DMS 273 (cell line): ENCODE measurements at regions not wholly inside any gene's neighbourhood (a gene's known extent, or its start where the extent isn't known, plus 50 kb on each side); places are given as distances from the start of the nearest gene placed in this dataset.
"Not testable (repeated sequence)": the region's sequence is repeated elsewhere in the genome, so short reads cannot be mapped to it uniquely, and the experiment has no call there.

ENCODE experiments used
- DNase-seq: peaks from one replicate; lab custom pipeline; 2025; ENCODE audit not compliant: unreplicated experiment; lab: John Stamatoyannopoulos, UW

DNA sequence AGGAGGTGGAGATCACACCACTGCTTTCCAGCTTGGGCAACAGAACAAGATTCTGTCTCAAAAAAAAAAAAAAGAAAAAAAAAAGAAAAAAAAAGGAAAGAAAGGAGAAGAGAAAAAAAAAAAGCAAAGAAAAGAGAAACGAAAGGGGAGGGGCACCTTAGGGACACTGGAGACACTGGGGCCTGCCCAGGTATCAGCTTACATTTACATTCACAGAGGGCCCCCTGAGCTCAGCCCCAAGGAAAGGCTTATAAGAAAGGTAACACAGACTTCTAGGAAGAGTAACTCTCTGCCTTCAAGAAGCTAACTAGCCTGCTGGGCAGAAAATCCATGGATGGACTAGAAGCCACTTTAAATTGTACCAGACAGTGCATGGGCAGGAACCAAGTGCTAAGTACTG is 108.8 kb downstream of the NPY start:
- no peak for DNase-seq

DNA sequence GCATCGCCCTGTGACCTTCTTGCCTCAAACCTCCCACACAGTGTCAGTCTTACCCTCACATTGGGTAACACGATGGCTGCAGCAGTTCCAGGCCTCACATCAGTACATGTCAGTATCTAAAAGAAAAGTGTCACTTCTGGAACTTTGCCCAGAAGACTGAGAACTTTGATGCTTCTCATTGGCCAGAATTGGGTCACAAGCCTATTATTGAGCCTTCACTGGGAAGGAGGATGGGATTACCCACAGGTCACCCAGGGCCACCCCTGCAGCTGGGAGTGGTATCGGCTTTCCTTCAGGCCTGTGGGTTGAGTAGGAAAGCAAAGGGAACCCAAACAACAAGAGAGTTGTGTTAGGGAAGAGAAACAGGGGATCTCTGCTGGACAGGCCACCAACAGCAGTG is 111.5 kb downstream of the NPY start:
- DNase-seq: peak; percentile 77

DNA sequence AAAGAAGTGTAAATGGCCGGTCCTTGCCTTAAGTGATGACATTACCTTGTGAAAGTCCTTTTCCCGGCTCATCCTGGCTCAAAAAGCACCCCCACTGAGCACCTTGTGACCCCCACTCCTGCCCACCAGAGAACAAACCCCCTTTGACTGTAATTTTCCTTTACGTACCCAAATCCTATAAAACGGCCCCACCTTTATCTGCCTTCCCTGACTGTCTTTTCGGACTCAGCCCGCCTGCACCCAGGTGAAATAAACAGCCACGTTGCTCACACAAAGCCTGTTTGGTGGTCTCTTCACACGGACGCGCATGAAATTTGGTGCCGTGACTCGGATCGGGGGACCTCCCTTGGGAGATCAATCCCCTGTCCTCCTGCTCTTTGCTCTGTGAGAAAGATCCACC is 112.4 kb downstream of the NPY start:
- not testable (repeated sequence) for DNase-seq

DNA sequence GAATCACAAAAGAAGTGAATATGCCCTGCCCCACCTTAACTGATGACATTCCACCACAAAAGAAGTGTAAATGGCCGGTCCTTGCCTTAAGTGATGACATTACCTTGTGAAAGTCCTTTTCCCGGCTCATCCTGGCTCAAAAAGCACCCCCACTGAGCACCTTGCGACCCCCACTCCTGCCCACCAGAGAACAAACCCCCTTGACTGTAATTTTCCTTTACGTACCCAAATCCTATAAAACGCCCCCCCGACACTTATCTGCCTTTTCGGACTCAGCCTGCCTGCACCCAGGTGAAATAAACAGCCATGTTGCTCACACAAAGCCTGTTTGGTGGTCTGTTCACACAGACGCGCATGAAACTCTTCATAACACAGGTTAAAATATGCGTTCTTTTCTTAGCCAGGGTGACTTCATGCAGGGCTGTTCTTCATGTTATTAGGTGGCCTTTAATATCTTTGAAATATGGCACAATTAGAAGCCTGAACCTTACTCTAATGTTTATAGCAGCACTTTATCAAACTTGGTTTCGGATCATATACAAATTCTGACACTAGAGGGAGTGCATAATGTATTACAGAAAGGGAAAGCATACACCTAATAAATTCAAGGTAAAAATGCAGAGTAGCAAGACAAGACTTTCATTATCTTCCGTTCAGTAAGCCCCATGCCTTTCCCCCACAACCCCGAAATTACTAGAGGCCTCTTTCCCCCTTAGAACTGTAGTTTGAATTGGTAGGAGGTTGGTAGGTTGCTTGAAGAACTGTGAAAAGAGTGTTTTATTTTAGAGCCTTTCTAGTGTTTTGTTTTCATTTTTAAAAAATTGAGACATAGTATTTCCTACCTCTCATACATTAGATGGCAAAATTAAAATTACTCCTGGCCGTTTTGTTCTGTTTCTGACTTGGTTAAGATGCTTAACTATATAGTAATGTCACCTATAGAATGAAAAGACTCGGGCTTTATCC is 117.9 kb downstream of the NPY start:
- DNase-seq: peak; percentile 77

DNA sequence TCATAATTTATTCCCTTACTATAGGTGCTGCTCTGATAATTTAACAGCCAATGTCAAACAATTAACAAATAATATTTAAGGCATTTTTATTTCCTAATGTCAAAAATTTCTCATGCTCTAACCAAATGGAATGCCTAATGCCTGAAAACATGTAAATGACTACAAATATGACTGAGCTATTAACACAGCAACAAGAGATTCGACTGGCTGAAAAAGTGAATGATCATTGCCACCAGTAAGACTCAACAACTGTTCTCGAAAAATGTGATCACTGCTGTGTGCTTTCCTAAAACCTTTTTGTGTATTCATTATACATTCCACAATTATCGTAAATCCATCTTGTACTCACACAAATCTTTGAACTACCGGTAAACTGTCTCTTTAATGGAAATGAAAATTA is 118.7 kb downstream of the NPY start:
- DNase-seq: no peak

DNA sequence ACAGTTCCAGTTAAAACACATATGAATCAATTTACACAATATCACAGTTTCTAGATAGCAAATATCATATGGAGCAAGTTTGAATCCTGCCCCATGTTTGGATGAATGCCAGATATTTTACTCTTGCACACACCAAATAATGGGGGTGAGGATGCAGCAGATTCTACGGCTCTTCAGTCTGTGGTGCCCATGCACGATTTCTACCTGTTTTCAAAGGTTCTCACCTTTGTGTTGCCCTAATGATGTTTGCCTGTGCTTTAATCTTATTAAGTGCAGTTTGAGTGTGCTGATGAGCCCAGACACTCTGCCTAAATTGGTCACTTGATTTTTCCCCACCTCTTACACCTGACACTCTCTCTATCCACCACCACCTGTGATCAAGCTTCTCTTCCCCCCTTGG is 119.6 kb downstream of the NPY start:
- DNase-seq: no peak

DNA sequence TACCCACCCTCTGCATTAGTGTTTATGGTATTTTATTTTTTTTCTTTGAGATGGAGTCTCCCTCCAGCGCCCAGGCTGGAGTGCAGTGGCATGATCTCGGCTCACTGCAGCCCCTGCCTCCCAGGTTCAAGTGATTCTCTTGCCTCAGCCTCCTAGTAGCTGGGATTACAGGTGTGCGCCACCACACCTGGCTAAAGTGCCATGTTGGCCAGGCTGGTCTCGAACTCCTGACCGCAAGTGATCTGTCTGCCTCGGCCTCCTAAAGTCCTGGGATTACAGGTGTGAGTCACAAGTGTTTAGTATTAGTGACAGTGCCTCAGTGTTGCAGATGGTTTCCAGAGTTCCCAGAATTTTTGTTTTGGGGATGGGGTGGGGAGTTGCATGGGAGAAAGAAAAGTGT is 120.3 kb downstream of the NPY start:
- no peak for DNase-seq

DNA sequence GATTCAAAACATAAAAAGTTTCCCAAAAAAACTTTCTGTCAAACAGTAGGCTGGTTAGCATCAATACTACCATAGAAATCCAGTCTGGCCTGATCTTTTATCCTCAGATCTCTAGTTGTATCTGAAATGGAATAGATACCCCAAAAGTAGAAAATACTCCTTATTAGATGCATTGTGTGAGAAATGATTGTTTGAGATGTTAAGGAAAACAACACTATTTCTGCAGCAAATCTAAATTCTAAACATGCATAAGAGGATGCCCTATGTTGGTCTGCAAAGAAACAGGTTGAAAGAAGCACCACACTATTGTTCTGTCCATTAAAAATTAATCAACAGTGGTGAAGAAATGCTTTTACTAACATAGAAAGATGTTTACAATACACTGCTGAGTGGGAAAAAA is 121.0 kb downstream of the NPY start:
- no peak for DNase-seq

DNA sequence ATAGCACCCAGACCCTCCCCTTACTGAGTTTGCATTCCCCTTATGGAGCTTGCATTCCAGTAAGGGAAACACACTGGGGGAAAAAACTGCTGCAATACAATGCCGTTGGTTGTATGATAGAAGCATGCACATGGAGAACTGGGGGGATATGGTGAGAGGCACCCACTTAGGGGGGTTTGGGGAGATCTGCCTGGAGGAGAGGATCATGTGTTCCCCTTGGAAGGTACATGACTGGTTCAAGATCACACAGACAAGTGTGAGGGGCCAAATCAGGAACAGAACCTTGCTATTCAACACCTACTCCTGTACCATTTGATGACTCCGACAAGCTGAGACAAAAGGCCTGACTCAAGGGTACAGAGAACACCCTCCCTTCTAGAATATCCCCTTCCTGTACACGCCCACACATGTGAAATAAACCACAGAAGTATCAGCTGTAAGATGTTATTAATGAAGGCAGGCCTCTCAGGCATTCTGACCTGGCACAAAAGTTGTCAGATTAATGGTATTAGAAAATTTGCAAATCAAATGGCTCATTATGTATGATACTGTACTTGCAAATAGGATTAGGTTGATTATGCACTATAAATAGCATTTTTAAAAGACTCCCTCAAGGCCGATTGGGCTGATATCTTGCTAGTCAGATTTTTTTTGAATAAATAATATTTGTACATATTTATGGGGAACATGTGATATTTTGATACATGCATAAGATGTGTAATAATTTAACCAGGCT is 122.2 kb downstream of the NPY start:
- DNase-seq: no peak

DNA sequence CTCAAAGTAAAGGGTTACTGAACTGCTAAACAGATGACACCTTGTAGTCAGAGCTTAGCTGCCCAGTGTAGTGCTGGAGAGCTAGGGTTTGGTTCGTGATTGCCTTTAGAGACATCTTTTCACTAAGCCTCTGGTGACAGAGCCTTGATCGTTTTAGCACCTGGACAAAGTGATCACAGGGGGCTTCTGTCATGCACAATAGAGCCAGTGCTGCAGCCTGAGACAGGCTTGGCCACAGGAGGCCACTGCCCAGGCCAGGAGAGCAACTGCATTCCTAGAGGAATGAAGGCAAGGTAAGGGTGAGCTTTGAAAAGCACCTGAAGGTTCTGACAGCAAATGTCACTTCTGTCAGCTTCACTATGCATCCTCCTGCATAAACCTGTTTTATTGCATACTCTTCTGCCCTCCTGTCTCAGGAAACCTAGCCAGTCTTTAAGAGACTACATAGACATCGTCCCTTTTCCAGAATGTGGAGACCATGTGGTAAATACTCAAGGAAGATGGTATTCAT is 122.9 kb downstream of the NPY start:
- no peak for DNase-seq

DNA sequence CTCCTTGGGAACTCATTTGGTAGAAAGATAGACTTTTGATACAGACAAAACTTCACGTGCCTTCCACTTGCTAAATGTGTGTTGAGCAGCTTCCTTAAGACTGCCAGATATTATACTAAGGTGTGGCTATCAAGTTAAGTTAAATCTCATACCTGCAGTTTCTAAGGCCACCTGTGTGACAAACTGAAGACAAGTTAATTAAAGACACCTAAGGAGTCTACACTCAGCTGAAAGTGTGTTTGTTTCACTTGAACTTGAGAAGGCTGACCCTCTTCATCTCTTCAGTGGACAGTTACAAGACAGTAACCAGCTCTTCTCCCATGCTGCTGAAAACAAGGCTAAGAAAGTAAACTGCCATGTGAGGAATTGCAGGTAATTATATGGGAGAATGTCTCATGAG is 124.0 kb downstream of the NPY start:
- no peak for DNase-seq

DNA sequence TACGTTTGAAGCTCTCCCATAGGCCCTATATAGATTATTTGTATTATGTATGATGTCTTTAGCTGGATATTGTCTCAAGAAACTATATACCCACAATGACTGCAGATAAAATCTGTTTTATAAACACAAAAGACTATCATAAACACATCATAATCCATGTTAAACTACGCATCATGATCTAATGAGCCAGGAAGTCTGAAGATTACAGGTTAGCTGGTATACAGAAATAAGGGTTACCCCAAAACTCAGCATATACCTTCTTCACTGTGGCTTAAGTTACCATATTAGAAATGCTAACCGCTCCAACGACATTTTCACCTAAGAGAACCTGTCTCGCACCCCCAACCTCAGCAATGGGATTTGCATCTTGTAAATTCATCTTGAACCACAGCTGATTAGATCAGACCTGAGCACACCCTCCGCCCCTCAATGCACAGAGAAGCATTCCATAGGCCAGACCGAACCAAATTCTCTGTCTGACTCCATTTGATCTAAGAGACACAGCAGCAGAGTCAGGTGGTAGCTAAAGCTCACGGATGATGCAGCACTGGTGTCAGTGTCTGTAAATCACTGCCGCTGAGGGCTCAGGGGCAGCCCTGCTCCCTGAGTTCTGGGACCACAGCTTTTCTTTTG is 124.9 kb downstream of the NPY start:
- no peak for DNase-seq

DNA sequence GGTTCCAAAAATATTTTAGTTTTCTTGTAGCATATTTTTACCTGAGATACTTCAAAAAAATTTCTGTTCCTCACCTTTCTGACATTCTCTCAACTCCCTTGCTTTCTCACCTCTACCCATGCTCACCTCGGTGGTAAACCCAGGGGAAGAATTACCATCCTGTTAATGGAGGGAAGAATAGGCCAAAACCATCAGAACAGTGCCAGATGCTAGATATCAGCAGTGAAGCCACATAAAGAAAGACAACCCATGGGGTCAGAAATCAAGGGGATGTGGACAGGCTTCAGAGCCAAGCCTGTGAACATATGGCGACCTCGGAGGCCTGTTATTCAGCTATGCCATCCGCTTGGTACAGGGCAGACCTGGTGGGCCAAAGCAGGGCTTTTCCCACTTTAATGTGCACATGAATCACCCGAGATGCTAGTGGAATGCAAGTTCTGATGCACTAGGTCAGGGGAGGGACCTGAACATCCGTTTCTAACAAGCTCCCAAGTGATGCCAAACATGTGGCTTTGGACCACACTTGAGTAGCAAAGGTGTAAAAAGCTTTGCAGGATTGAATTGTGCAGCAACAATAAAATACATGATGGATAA is 125.5 kb downstream of the NPY start:
- no peak for DNase-seq

DNA sequence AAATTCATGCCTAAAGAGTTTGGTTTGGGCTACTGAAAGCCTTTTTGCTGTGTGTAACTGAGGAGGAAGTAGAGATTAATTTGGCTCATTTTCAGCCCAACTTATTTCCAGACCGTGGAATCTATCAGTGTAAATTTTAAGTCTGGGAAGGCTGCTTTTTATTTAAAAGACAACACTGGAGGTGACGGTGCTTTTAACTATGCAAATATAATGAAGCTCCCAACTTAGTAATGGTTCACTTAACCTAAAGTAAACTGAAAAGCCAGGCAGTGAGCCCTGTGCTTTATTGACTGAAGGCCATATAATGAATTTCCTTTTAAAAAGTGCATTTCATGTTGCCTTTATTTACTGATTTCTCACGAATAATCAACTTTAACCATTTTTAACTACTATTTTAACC is 127.2 kb downstream of the NPY start:
- DNase-seq: no peak

DNA sequence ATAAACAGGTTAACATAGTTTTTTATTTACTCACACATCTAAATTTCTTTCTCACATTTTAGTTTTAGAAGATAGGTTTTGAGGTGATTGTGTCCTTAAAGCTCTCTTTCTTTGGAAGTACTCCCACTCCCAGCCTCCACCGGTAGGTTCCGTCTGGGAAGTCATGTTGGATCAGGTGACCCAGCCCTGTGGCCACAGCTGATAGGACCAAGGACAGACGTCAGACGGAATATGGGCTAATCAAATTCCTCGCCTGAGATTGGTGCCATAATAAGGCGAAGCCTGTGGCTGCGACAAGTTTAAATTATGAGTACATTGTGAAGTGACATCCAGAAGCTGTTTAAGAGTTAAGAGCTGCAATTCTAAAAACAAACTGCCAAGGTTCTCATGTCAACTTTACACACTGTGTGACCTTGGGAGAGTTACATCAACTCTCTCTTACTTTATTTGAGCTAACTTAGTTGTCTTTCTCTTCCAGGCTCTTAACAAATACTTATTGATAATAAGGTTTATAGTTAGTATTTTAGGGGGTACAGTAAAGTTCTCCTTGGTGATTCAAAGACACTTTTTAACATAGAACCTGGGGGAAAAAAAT is 133.6 kb downstream of the NPY start:
- no peak for DNase-seq

DNA sequence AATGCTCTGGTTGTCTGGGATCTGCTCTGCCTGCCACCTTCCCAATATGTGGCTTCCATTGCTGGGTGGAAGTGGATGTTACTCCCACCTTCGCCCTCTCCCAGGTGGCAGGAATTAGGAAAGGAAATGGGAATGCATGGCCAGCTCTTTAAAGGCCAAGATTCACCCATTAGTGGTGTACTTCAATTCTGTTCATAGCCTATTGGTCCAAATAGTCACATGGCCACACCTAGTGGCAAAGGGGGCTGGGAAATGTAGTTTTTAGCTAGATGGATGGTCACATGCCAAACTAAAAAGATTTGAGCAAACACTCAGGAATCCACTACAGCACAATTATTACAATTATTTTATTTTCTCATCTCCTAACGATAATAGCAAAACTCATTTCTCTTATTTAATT is 135.1 kb downstream of the NPY start:
- DNase-seq: peak; percentile 55

DNA sequence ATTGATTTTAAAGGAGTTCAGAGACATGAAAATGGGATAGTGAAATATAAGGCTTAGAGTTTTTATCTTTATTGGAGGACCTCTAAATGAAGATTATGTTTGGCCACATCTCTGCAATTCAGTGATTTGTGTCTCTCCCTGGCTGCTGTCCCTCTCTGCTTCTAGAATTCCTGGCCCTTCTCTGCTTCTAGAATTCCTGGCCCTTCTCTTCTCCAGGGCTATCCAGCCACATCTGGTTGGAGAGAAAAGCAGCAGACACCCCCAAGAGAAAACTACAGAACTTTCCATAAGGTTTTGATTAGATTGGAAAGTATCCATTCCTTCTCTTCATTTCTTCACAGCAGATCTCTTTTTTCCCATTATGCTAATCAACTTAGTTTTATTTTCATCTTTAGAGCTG is 135.5 kb downstream of the NPY start:
- no peak for DNase-seq

DNA sequence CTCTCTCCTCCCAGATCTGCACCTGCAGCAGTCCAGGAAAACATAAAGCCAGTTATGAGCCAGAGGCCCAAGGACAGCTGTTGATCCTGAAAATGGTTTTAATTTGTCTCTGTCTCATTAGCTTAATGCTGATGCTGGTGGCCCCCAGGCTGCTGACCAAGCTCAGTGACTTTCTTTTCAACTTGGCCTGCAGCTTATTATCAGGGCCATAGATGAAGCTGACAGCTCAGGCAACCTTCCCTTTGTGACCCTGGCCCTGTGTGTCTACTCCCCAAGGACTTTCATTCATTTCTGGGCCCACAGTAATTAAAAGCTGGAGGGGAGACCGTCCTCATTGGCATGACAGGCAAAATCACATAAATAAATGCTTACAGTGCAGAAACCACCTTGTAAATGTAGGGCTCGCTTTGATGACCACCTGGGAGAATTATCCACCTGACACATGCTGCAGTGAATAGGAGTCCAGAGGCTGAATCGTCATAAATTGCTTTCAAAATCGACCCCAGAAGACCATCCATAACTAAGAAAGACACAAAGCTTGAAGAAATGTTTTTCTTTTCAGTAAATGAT is 138.5 kb downstream of the NPY start:
- no peak for DNase-seq

DNA sequence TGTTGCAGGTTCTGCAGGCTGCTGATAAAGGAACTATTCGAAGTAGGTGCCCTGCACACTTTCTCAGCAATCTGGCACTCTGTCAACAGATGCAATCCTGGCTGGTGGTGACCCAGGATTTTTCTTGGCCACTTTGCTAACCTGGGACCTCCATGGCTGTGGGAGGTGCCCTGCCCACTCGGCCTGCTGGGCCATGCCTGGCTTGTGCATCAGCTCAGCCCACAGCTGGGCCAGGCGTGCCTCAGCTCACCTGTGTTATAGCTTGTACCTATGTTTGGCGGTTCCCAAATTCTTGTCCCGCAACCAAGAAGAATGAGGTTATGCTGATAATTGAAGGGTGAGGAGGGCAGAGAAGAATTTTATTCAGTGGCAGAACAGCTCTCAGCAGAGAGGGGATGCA is 141.7 kb downstream of the NPY start:
- DNase-seq: peak; percentile 16

DNA sequence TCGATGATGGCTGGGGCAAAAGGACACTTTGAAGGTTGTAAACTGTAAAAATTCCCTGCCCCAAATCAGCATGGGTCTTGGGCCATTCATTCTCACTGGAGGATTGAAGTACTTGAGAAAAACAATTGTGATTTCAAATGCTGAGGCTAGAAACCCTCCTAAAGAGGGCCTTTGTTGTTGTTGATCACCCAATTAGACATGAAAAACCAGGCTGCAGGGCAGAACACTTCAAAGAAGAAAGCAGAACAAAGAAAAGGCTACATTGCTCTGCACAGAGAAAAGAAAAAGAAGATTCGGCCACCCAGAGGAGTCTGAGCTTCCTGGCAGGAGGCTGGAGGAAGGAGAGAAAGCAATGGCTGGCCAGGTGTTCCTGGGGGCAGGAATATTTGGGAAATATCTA is 143.1 kb downstream of the NPY start:
- no peak for DNase-seq

DNA sequence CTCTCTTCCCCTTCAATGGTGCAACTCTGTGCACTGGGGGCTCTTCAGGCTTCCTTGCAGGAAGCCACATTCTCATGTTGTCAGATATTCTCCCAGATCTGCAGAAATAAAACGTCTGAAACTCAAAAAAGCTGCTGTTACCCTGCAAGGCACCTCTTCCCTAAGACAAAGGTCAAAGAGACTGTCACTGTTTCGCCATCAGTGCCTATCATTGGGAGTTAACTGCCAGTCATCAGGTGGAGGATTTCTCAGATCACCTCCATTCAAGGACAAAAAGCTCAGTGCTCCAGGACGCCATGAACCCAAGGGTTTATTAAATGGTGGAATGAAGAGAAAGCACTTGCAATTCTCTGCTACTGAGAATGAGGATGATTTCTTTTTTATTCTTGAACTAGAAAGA is 144.6 kb upstream of the PALS2 start:
- DNase-seq: no peak
